Activated naive CD4-positive, alpha-beta T cell treated with anti-CD3 and anti-CD28 coated beads for 36 hours (primary cell): ENCODE measurements at regions not wholly inside any gene's neighbourhood (a gene's known extent, or its start where the extent isn't known, plus 50 kb on each side); places are given as distances from the start of the nearest gene placed in this dataset.

Experiments
- CTCF ChIA-PET: fragments of 350-600 bp; sonication (Branson Sonifier 250); formaldehyde crosslinking; loops from one replicate; lab custom pipeline; 2021; ENCODE audit warnings: antibody characterized with exemption; lab: Charles Lee
- DNase-seq: peaks from one replicate; pipeline ENCODE4 v3.0.0-alpha.2; 2020
- H3K27ac Mint-ChIP-seq: one replicate; pipeline ENCODE4 v1.8.0; 2021; ENCODE audit warnings: mild to moderate bottlenecking, mixed read lengths
- H3K27me3 Mint-ChIP-seq: one replicate; pipeline ENCODE4 v1.8.0; 2021; ENCODE audit warnings: low read depth, mixed read lengths
- H3K36me3 Mint-ChIP-seq: one replicate; pipeline ENCODE4 v1.8.0; 2021; ENCODE audit warnings: low read depth, mixed read lengths
- H3K4me1 Mint-ChIP-seq: one replicate; pipeline ENCODE4 v1.8.0; 2021; ENCODE audit warnings: low read depth, mixed read lengths
- H3K4me3 Mint-ChIP-seq: one replicate; pipeline ENCODE4 v1.8.0; 2021; ENCODE audit warnings: mild to moderate bottlenecking, moderate library complexity, mixed read lengths
- H3K9me3 Mint-ChIP-seq: one replicate; pipeline ENCODE4 v1.8.0; 2021; ENCODE audit warnings: mixed read lengths
- intact Hi-C: fragments of 100-400 bp; cut with micrococcal nuclease; formaldehyde crosslinking; loops from one replicate; pipeline ENCODE4 v1.15.1; 2023

- Mint-ChIP-seq H3K9me3 (peaks cover 3% of the 10 kb centered on the region), H3K36me3 (no peaks in the 10 kb centered on the region), H3K27ac (no peak overlapping the region), H3K4me3 (no peak overlapping the region), H3K27me3 (no peaks in the 10 kb centered on the region), H3K4me1 (no peaks in the 10 kb centered on the region)
- intact Hi-C loops = no loop called here
- CTCF ChIA-PET = no interaction called here
- no peak for DNase-seq
These were observed 609.2 kb downstream of the SPOCK3 start for GRCh38 chr4:166625018-166625637.

- no peaks in the 10 kb centered on the region for H3K27me3 Mint-ChIP-seq
- H3K27ac Mint-ChIP-seq = no peak overlapping the region
- DNase-seq = no peak
- CTCF ChIA-PET = no interaction called here
- intact Hi-C loops = no loop called here
- no peaks in the 10 kb centered on the region for H3K9me3 Mint-ChIP-seq
- H3K4me1 Mint-ChIP-seq = no peaks in the 10 kb centered on the region
- no peaks in the 10 kb centered on the region for H3K36me3 Mint-ChIP-seq
- H3K4me3 Mint-ChIP-seq = no peak overlapping the region
These were observed 605.8 kb downstream of the SPOCK3 start for GRCh38 chr4:166628454-166628853.

GRCh38 chr4:166635367-166635766 lies 598.9 kb downstream of the SPOCK3 start:
- CTCF ChIA-PET = no interaction called here
- H3K4me3 Mint-ChIP-seq = no peak overlapping the region
- no peaks in the 10 kb centered on the region for H3K4me1 Mint-ChIP-seq
- no peaks in the 10 kb centered on the region for H3K27me3 Mint-ChIP-seq
- H3K36me3 Mint-ChIP-seq = no peaks in the 10 kb centered on the region
- no peak overlapping the region for H3K27ac Mint-ChIP-seq
- H3K9me3 Mint-ChIP-seq = peaks cover 2% of the 10 kb centered on the region
- intact Hi-C loops = no loop called here
- DNase-seq = no peak

- no peak for DNase-seq
- CTCF ChIA-PET = no interaction called here
- Mint-ChIP-seq H3K9me3 (peaks cover 2% of the 10 kb centered on the region), H3K27me3 (no peaks in the 10 kb centered on the region), H3K4me1 (no peaks in the 10 kb centered on the region), H3K27ac (no peak overlapping the region), H3K4me3 (no peak overlapping the region), H3K36me3 (no peaks in the 10 kb centered on the region)
- intact Hi-C loops = no loop called here
These were observed 596.5 kb downstream of the SPOCK3 start for GRCh38 chr4:166637816-166638215.

DNA sequence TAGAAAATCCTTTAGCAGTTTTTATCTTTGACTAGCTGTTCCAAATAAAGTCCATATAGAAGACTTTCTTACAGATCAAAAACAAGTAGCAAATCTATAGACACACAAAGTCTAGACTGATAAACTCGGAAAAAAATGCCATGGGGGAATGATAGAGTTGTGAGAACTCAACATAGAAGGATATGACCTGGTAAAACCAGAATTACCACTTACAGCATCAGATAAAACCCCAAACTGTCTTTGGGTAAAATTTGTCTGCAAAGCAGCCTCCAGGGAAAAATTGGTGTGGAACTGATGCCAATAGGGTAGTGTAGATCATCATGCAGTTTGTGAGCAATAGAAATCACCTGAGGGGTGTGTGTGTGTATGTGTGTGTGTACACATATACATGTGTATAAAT lies 579.1 kb downstream of the SPOCK3 start:
- H3K27me3 Mint-ChIP-seq = no peaks in the 10 kb centered on the region
- intact Hi-C loops = no loop called here
- H3K4me1 Mint-ChIP-seq = no peaks in the 10 kb centered on the region
- H3K9me3 Mint-ChIP-seq = peaks cover 2% of the 10 kb centered on the region
- DNase-seq = no peak
- H3K36me3 Mint-ChIP-seq = no peaks in the 10 kb centered on the region
- no peak overlapping the region for H3K27ac Mint-ChIP-seq
- no peak overlapping the region for H3K4me3 Mint-ChIP-seq
- CTCF ChIA-PET = no interaction called here

DNA sequence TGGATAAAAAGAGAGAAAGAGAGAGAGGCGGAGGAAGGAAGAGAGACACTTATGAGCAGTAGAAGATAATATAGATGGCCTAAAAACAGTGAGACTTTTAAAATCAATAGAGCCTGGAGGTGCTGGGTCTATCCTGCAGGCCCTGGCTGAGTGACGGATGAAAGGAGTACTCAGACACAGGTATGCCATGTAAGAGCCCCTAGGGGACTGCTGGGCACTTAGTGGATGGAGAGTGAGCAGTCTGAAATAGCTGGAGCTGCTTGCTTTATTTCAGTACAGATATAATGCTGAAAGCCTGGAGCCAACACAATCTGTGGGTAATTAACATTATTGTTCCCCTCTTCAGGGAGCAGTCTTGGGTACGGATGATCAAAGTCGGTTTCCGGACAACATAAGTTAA lies 578.6 kb downstream of the SPOCK3 start:
- H3K27ac Mint-ChIP-seq = no peak overlapping the region
- H3K36me3 Mint-ChIP-seq = no peaks in the 10 kb centered on the region

GRCh38 chr4:166657261-166657660 lies 577.0 kb downstream of the SPOCK3 start:
- intact Hi-C loops = no loop called here
- CTCF ChIA-PET = no interaction called here
- H3K4me3 Mint-ChIP-seq = no peak overlapping the region

More for the DNA sequence above, 578.6 kb downstream of the SPOCK3 start:
- intact Hi-C loops = no loop called here
- Mint-ChIP-seq H3K9me3 (peaks cover 2% of the 10 kb centered on the region), H3K27me3 (no peaks in the 10 kb centered on the region), H3K4me1 (no peaks in the 10 kb centered on the region), H3K4me3 (no peak overlapping the region)
- CTCF ChIA-PET = no interaction called here
- DNase-seq = no peak

GRCh38 chr4:166658585-166658984 lies 575.7 kb downstream of the SPOCK3 start:
- CTCF ChIA-PET = no interaction called here
- H3K4me1 Mint-ChIP-seq = no peaks in the 10 kb centered on the region

More at GRCh38 chr4:166657261-166657660, 577.0 kb downstream of the SPOCK3 start:
- no peaks in the 10 kb centered on the region for H3K27me3 Mint-ChIP-seq
- H3K36me3 Mint-ChIP-seq = no peaks in the 10 kb centered on the region
- no peak for DNase-seq
- H3K9me3 Mint-ChIP-seq = peaks cover 2% of the 10 kb centered on the region
- no peaks in the 10 kb centered on the region for H3K4me1 Mint-ChIP-seq
- H3K27ac Mint-ChIP-seq = no peak overlapping the region

GRCh38 chr4:166662266-166662843 lies 571.9 kb downstream of the SPOCK3 start:
- no peaks in the 10 kb centered on the region for H3K27me3 Mint-ChIP-seq
- H3K36me3 Mint-ChIP-seq = no peaks in the 10 kb centered on the region
- intact Hi-C loops = no loop called here
- CTCF ChIA-PET = no interaction called here
- no peak overlapping the region for H3K4me3 Mint-ChIP-seq
- H3K4me1 Mint-ChIP-seq = no peaks in the 10 kb centered on the region
- no peak for DNase-seq
- peaks cover 2% of the 10 kb centered on the region for H3K9me3 Mint-ChIP-seq
- no peak overlapping the region for H3K27ac Mint-ChIP-seq

More at GRCh38 chr4:166658585-166658984, 575.7 kb downstream of the SPOCK3 start:
- no peaks in the 10 kb centered on the region for H3K27me3 Mint-ChIP-seq
- H3K27ac Mint-ChIP-seq = no peak overlapping the region
- intact Hi-C loops = no loop called here
- DNase-seq = no peak
- H3K36me3 Mint-ChIP-seq = no peaks in the 10 kb centered on the region
- no peak overlapping the region for H3K4me3 Mint-ChIP-seq
- H3K9me3 Mint-ChIP-seq = peaks cover 4% of the 10 kb centered on the region

- intact Hi-C loops = no loop called here
- no peak overlapping the region for H3K4me3 Mint-ChIP-seq
- no peak for DNase-seq
- H3K4me1 Mint-ChIP-seq = no peaks in the 10 kb centered on the region
- peaks cover 4% of the 10 kb centered on the region for H3K9me3 Mint-ChIP-seq
- no peaks in the 10 kb centered on the region for H3K36me3 Mint-ChIP-seq
- H3K27me3 Mint-ChIP-seq = no peaks in the 10 kb centered on the region
- CTCF ChIA-PET = no interaction called here
- H3K27ac Mint-ChIP-seq = no peak overlapping the region
These were observed 564.0 kb downstream of the SPOCK3 start for GRCh38 chr4:166670341-166670740.

DNA sequence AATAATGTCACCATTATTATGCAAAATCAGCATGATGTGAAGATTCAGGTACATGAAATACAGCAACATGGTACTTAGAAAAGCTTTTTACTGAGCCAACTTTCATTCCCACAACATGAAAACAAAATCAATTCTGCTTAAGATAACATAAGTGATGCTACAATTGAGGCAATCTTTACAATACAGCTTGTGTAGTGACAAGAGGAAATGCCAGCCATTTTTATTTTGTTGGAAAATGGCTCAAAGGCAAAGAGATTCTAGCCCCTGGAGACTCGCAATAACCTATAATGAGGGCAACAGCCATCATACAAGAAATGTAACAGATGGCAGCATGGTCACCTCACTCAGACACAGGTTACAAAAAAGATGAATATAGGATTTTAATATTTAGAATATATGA lies 560.4 kb downstream of the SPOCK3 start:
- H3K27ac Mint-ChIP-seq = no peak overlapping the region
- intact Hi-C loops = no loop called here
- H3K4me3 Mint-ChIP-seq = no peak overlapping the region
- no peaks in the 10 kb centered on the region for H3K4me1 Mint-ChIP-seq
- CTCF ChIA-PET = no interaction called here
- H3K36me3 Mint-ChIP-seq = no peaks in the 10 kb centered on the region
- peaks cover 8% of the 10 kb centered on the region for H3K9me3 Mint-ChIP-seq
- DNase-seq = no peak
- no peaks in the 10 kb centered on the region for H3K27me3 Mint-ChIP-seq

DNA sequence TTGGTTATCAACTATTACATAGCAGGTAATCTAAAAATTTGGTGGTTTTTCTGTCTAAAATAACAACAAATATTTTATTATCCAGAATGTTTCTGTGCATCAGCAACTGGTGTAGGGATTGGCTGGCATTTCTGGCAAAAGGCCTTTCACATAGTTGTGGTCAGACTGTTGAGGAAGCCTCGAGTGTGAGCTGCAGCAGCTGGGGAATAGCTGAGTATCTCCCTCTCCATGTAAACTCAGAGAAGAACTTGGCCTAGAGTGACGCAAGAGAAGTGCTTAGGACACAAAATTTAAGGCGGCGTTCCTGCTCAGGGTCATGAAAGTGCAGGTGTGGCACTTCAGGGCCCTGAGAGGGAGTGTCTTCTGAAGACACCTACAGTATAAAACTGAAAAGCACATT lies 558.9 kb downstream of the SPOCK3 start:
- no peaks in the 10 kb centered on the region for H3K27me3 Mint-ChIP-seq
- CTCF ChIA-PET = no interaction called here
- no peaks in the 10 kb centered on the region for H3K36me3 Mint-ChIP-seq
- intact Hi-C loops = no loop called here
- DNase-seq = no peak
- H3K27ac Mint-ChIP-seq = no peak overlapping the region
- H3K4me3 Mint-ChIP-seq = no peak overlapping the region
- H3K4me1 Mint-ChIP-seq = no peaks in the 10 kb centered on the region
- peaks cover 8% of the 10 kb centered on the region for H3K9me3 Mint-ChIP-seq

DNA sequence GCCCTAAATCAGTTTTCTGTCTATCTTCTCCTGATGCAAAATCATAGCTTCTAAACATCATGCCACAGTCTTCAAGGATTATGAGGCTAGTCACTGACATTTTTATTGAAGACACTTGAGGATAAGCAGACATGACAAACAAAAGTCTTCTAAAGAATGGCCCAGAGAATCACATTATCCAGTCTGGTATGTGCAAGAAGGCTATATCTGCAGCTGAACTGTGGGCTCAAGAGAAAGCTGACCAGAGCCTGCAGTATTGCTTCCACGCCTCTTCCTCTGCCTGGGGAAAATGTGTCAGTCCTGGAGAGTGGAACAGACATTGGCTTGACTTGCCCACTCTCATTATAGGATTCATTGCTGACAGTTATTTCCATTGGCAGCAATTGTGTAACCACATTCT lies 553.5 kb downstream of the SPOCK3 start:
- no peak overlapping the region for H3K27ac Mint-ChIP-seq
- intact Hi-C loops = no loop called here
- H3K4me3 Mint-ChIP-seq = no peak overlapping the region
- no peaks in the 10 kb centered on the region for H3K36me3 Mint-ChIP-seq
- no peaks in the 10 kb centered on the region for H3K27me3 Mint-ChIP-seq
- no peaks in the 10 kb centered on the region for H3K4me1 Mint-ChIP-seq
- DNase-seq = no peak
- CTCF ChIA-PET = no interaction called here
- peaks cover 4% of the 10 kb centered on the region for H3K9me3 Mint-ChIP-seq
